ENCODE measurements at regions not wholly inside any gene's neighbourhood (a gene's known extent, or its start where the extent isn't known, plus 50 kb on each side); places are given as distances from the start of the nearest gene placed in this dataset.

DNA sequence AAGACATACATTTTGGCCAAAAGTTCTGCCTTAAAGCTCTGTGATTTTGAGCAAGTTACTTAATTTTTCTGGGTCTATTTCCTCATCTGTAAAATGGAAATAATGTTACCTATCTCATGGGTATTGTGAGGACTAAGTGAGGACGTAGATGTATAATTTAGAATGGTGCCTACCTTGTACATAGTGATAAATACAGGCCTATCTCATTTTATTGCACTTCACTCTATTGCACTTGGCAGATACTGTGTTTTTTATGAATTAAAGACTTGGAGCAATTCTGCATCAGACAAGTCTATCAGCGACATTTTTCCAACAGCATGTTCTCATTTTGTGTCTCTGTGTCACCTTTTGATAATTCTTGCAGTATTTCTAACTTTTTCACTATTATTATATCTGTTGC, 50.9 kb upstream of the RAB9B start:
- H3K4me3 ChIP-seq (replicated peaks; ENCODE audit: low read depth, low read length): no peak overlapping the region
- no peak for DNase-seq (ENCODE audit: low read depth)
- no peak for TF ChIP-seq CTCF (IDR thresholded peaks at IDR 0.05; ENCODE audit: low read length, missing control alignments)
